ENCODE measurements at regions not wholly inside any gene's neighbourhood (a gene's known extent, or its start where the extent isn't known, plus 50 kb on each side); places are given as distances from the start of the nearest gene placed in this dataset.

GRCh38 chr5:74069741-74070140 lies 443.7 kb downstream of the ARHGEF28 start:
- no peaks in the 10 kb centered on the region for H3K27me3 ChIP-seq
- H3K36me3 Mint-ChIP-seq: no peaks in the 10 kb centered on the region
- H3K36me3 ChIP-seq: no peaks in the 10 kb centered on the region
- H3K4me3 ChIP-seq: no peak overlapping the region
- H3K79me2 ChIP-seq (ENCODE audit: low read depth): no peaks in the 10 kb centered on the region
- peaks cover under 1% of the 10 kb centered on the region for H3F3A ChIP-seq (ENCODE audit: low read depth)
- H2AFZ ChIP-seq (replicated peaks): no peak overlapping the region
- H3K4me1 ChIP-seq: peaks cover 13% of the 10 kb centered on the region
- no peaks in the 10 kb centered on the region for H4K20me1 ChIP-seq (ENCODE audit: low read depth)
- H3K27me3 Mint-ChIP-seq (ENCODE audit: insufficient read depth, low read depth): peaks cover 9% of the 10 kb centered on the region
- TF ChIP-seq EZH2phosphoT487 (IDR thresholded peaks at IDR 0.05) (no peak), EZH2 (IDR thresholded peaks at IDR 0.05) (no peak), CTCF (IDR thresholded peaks at IDR 0.05) (no peak)
- no peaks in the 10 kb centered on the region for H3K9me3 ChIP-seq (ENCODE audit: low read depth)
- H3K4me3 Mint-ChIP-seq: no peak overlapping the region
- H3K27ac ChIP-seq: no peak overlapping the region
- no peak overlapping the region for H3K4me2 ChIP-seq
- peaks cover 4% of the 10 kb centered on the region for H3K9me3 Mint-ChIP-seq
- peaks cover 18% of the 10 kb centered on the region for H3K4me1 Mint-ChIP-seq
- DNase-seq (ENCODE audit: low spot score): no peak
- H3K27ac Mint-ChIP-seq: no peak overlapping the region
- H3K9ac ChIP-seq: no peak overlapping the region

DNA sequence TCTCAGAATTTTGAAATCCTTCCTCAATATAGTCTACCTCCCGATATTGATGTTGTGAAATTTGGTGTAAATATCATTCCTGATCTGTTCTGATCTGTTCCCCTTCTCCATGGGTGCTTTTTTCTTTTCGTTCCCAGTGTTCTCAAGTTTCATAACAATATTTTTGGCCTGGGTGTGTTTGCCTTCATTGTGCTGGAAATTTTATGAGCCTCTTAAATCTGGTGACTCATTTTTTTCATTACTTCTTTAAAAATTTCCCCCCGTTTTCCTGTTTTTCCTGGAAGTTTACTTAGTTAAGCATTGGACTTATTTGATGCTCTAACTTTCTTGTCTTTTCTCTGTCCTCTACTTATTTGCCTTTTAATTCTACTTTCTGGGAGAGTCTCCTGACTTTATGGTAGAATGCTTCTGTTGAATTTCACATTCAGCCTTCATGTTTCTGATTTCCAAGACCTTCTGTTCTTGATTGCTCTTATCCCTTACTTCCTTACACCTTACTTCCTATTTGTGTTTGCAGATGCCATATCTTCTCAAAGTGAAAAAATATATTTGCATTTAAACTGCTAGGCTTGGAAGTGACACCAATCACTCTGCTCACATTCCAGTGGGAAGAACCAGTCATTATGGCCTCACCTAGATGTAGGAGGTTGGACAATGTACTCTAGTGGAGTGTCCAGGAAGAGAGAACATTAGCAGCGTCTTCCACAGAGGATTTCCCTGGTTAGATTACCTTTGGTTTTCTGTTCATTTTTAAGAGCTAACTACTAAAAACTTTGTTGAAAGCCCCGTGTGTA lies 441.9 kb downstream of the ARHGEF28 start:
- Histone ChIP-seq H3K27ac (no peak overlapping the region), H3K27me3 (no peaks in the 10 kb centered on the region), H3K4me1 (peaks cover 3% of the 10 kb centered on the region), H3K4me2 (no peak overlapping the region), H3F3A (ENCODE audit: low read depth) (no peaks in the 10 kb centered on the region), H3K4me3 (no peak overlapping the region), H3K79me2 (ENCODE audit: low read depth) (no peaks in the 10 kb centered on the region), H3K36me3 (no peaks in the 10 kb centered on the region), H3K9ac (no peak overlapping the region), H2AFZ (replicated peaks) (no peak overlapping the region), H3K9me3 (ENCODE audit: low read depth) (no peaks in the 10 kb centered on the region), H4K20me1 (ENCODE audit: low read depth) (no peaks in the 10 kb centered on the region)
- H3K9me3 Mint-ChIP-seq: no peaks in the 10 kb centered on the region
- no peaks in the 10 kb centered on the region for H3K27me3 Mint-ChIP-seq (ENCODE audit: insufficient read depth, low read depth)
- no peaks in the 10 kb centered on the region for H3K36me3 Mint-ChIP-seq
- no peak for DNase-seq (ENCODE audit: low spot score)
- TF ChIP-seq CTCF (IDR thresholded peaks at IDR 0.05) (no peak), EZH2 (IDR thresholded peaks at IDR 0.05) (no peak), EZH2phosphoT487 (IDR thresholded peaks at IDR 0.05) (no peak)
- H3K4me1 Mint-ChIP-seq: peaks cover 4% of the 10 kb centered on the region
- no peak overlapping the region for H3K27ac Mint-ChIP-seq
- H3K4me3 Mint-ChIP-seq: no peak overlapping the region

DNA sequence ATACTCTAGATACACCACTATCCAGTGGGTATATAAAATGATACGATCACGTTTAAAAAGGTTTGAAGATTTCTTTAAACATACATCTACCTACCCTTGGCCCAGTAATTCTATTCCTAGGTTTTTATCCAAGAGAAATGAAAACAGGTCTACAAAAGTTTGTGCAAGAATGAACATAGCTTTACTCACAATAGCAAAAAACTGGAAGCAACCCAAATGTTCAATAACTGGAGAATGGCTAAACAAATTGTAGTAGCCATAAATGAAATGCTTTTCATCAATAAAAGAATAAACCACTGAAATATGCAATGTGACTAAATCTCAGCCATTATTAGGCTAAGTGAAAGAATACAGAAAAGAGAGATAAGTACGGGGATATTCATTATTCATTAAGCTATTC lies 438.9 kb downstream of the ARHGEF28 start:
- no peaks in the 10 kb centered on the region for H3K4me1 Mint-ChIP-seq
- Histone ChIP-seq H3K4me2 (no peak overlapping the region), H3K36me3 (no peaks in the 10 kb centered on the region), H3K9me3 (ENCODE audit: low read depth) (no peaks in the 10 kb centered on the region), H3K27me3 (no peaks in the 10 kb centered on the region), H2AFZ (replicated peaks) (no peak overlapping the region), H4K20me1 (ENCODE audit: low read depth) (no peaks in the 10 kb centered on the region), H3K4me1 (no peaks in the 10 kb centered on the region), H3K4me3 (no peak overlapping the region), H3K9ac (no peak overlapping the region), H3F3A (ENCODE audit: low read depth) (no peaks in the 10 kb centered on the region), H3K27ac (no peak overlapping the region), H3K79me2 (ENCODE audit: low read depth) (no peaks in the 10 kb centered on the region)
- H3K36me3 Mint-ChIP-seq: no peaks in the 10 kb centered on the region
- DNase-seq (ENCODE audit: low spot score): no peak
- TF ChIP-seq EZH2 (IDR thresholded peaks at IDR 0.05) (no peak), EZH2phosphoT487 (IDR thresholded peaks at IDR 0.05) (no peak), CTCF (IDR thresholded peaks at IDR 0.05) (no peak)
- no peak overlapping the region for H3K27ac Mint-ChIP-seq
- no peak overlapping the region for H3K4me3 Mint-ChIP-seq
- no peaks in the 10 kb centered on the region for H3K27me3 Mint-ChIP-seq (ENCODE audit: insufficient read depth, low read depth)
- no peaks in the 10 kb centered on the region for H3K9me3 Mint-ChIP-seq
